ENCODE measurements at regions not wholly inside any gene's neighbourhood (a gene's known extent, or its start where the extent isn't known, plus 50 kb on each side); places are given as distances from the start of the nearest gene placed in this dataset.

- no peaks in the 10 kb centered on the region for H3K9me3 ChIP-seq
- ChIA-PET POLR2A (no interaction called here), CTCF (no interaction called here)
- FAIRE-seq (no peak), ATAC-seq (no peak), DNase-seq (ENCODE audit: low read depth in 1 of 2, low spot score in 1 of 2) (no peak)
- H3K27ac ChIP-seq = no peak overlapping the region
- H3K4me1 ChIP-seq = no peaks in the 10 kb centered on the region
- H3K4me2 ChIP-seq = no peak overlapping the region
- no peak overlapping the region for H3K4me3 ChIP-seq
- 2% methylated on average over 1 of the region's 1 CpG for WGBS (ENCODE audit: missing lambda C conversion rate)
- no peak for TF ChIP-seq ATOH8 (CRISPR knock-in tag; IDR thresholded peaks at IDR 0.05; ENCODE audit: low read depth)
These were observed 350.2 kb upstream of the GRM7 start for GRCh38 chr3:6510713-6511112.

GRCh38 chr3:6512172-6512800 is 348.6 kb upstream of the GRM7 start:
- 3% methylated on average over 2 of the region's 2 CpGs for WGBS (ENCODE audit: missing lambda C conversion rate)
- H3K27ac ChIP-seq = no peak overlapping the region
- H3K4me1 ChIP-seq = no peaks in the 10 kb centered on the region
- no peak for ATAC-seq
- no peak for DNase-seq (ENCODE audit: low read depth in 1 of 2, low spot score in 1 of 2)
- FAIRE-seq = no peak
- POLR2A ChIA-PET = no interaction called here
- H3K9me3 ChIP-seq = no peaks in the 10 kb centered on the region
- H3K4me2 ChIP-seq = no peak overlapping the region
- CTCF ChIA-PET = interaction anchor here (1.0 kb wide), 1 partner anchor 82 kb away, joined by 3 read pairs; no protein-coding TSS in a partner anchor
- TF ChIP-seq FOSL2 (IDR thresholded peaks at IDR 0.05) (no peak), FOSL2 (CRISPR knock-in tag; IDR thresholded peaks at IDR 0.05) (no peak), TFCP2L1 (CRISPR knock-in tag; IDR thresholded peaks at IDR 0.05) (no peak), CBX2 (IDR thresholded peaks at IDR 0.05; ENCODE audit: borderline replicate concordance, low read depth) (no peak), POLR2AphosphoS2 (conservative IDR thresholded peaks at IDR 0.05; ENCODE audit: low read length) (no peak), KDM1A (IDR thresholded peaks at IDR 0.05; ENCODE audit: low read depth) (no peak), ELK1 (IDR thresholded peaks at IDR 0.05; ENCODE audit: low read depth, low read length) (no peak), MAFK (IDR thresholded peaks at IDR 0.05; ENCODE audit: partially characterized antibody) (no peak), NR3C1 (IDR thresholded peaks at IDR 0.05) (no peak), HMGXB4 (CRISPR knock-in tag; IDR thresholded peaks at IDR 0.05; ENCODE audit: borderline replicate concordance) (no peak), HOXB5 (CRISPR knock-in tag; IDR thresholded peaks at IDR 0.05) (no peak), SMC3 (IDR thresholded peaks at IDR 0.05) (no peak), MAX (IDR thresholded peaks at IDR 0.05) (no peak), MYC (IDR thresholded peaks at IDR 0.05; ENCODE audit: borderline replicate concordance, low read length) (no peak), REST (IDR thresholded peaks at IDR 0.05) (no peak)
- no peak overlapping the region for H3K4me3 ChIP-seq

- no peak for TF ChIP-seq CHD4 (IDR thresholded peaks at IDR 0.05; ENCODE audit: borderline replicate concordance)
- TF ChIP-seq CTCF (IDR thresholded peaks at IDR 0.05) = no peak
- TF ChIP-seq CEBPB (IDR thresholded peaks at IDR 0.05) = no peak
- no peak for TF ChIP-seq CBX2 (IDR thresholded peaks at IDR 0.05; ENCODE audit: borderline replicate concordance, low read depth)
- no peak for TF ChIP-seq FOSL2 (IDR thresholded peaks at IDR 0.05)
- no peak for TF ChIP-seq FOSL2 (CRISPR knock-in tag; IDR thresholded peaks at IDR 0.05)
- TF ChIP-seq ZFP36 (IDR thresholded peaks at IDR 0.05; ENCODE audit: borderline replicate concordance, partially characterized antibody) = no peak
- DNase-seq (ENCODE audit: low read depth in 1 of 2, low spot score in 1 of 2) = no peak
- Histone ChIP-seq H3K4me3 (no peak overlapping the region), H3K4me2 (no peak overlapping the region), H3K4me1 (no peaks in the 10 kb centered on the region), H3K27ac (no peak overlapping the region), H3K9me3 (no peaks in the 10 kb centered on the region)
- no peak for ATAC-seq
- CTCF ChIA-PET = no interaction called here
- no peak for FAIRE-seq
- POLR2A ChIA-PET = no interaction called here
These were observed 344.8 kb upstream of the GRM7 start for GRCh38 chr3:6516143-6516542.

Data from A549 (cell line).